ENCODE measurements at regions not wholly inside any gene's neighbourhood (a gene's known extent, or its start where the extent isn't known, plus 50 kb on each side); places are given as distances from the start of the nearest gene placed in this dataset.

DNA sequence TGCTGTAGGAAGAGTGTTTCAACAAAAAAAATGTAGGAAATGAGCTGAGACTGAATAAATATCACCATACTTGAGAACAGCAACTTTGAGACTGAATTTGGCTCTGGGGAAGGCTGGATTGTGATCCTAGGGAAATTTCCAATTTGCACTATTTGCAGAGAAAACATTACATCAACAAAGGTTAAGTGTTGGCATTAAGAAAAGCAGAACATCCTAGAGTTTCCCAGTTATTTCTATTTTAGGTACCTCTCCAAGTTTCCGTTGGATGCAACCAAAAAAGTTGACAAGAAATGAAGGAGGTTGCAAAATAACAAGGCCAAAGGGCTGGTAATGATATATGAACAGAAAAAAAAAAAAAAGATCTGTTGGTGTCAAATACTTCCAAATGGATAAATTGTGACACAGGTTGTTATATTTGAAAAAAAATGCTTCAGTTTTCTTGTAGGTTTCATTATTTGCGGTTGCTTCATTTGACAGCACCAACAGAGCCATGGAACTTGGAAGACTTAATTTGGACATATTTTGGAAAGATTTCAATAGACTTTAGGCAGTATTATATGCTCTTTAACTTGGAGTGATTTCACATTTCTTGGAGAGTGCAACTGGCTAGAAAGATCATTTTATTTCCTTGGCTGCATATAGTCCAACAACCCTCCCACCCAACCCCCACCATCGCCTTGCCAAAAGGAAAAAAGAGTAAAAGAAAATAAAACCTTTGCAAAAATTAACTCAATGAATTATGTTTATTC, 230.8 kb downstream of the ZNF608 start:
- TF ChIP-seq, protein P1, sequence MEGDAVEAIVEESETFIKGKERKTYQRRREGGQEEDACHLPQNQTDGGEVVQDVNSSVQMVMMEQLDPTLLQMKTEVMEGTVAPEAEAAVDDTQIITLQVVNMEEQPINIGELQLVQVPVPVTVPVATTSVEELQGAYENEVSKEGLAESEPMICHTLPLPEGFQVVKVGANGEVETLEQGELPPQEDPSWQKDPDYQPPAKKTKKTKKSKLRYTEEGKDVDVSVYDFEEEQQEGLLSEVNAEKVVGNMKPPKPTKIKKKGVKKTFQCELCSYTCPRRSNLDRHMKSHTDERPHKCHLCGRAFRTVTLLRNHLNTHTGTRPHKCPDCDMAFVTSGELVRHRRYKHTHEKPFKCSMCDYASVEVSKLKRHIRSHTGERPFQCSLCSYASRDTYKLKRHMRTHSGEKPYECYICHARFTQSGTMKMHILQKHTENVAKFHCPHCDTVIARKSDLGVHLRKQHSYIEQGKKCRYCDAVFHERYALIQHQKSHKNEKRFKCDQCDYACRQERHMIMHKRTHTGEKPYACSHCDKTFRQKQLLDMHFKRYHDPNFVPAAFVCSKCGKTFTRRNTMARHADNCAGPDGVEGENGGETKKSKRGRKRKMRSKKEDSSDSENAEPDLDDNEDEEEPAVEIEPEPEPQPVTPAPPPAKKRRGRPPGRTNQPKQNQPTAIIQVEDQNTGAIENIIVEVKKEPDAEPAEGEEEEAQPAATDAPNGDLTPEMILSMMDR (IDR thresholded peaks at IDR 0.05), result no peak
- TF ChIP-seq POLR2A (IDR thresholded peaks at IDR 0.05), result no peak
- no peaks in the 10 kb centered on the region for H3K27me3 ChIP-seq
- no peaks in the 10 kb centered on the region for H3K4me1 ChIP-seq
- intact Hi-C loops (cut with DNase I; ENCODE audit: low total_unique reads), result no loop called here
- 53 to 65% methylated on average over 3 of the region's 3 CpGs for WGBS, 2 donors
- H3K27ac ChIP-seq, result no peak overlapping the region
- no peaks in the 10 kb centered on the region for H3K36me3 ChIP-seq (ENCODE audit: low read depth, missing control alignments)
- no peak for DNase-seq
- no peaks in the 10 kb centered on the region for H3K9me3 ChIP-seq
- H3K4me3 ChIP-seq, result no peak overlapping the region

DNA sequence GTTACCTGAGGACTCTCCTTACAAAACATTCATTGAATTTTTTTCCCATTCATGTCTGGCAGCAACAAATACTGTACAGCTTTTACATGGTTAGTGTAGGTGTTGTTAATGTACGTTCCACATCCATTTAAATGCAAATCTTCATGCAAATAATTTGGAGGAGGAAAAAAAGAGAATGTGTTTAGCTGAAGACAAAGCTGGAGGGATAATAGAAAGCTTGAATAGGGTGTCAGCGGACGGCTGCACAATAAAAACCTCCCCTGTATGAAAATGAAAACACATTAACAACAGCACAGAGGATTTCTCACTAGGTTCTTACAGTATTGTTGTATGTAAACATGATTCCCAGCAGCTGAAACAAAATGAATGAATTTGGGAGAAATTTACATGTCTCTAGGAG, 231.5 kb downstream of the ZNF608 start:
- no peaks in the 10 kb centered on the region for H3K9me3 ChIP-seq
- H3K27me3 ChIP-seq, result no peaks in the 10 kb centered on the region
- H3K36me3 ChIP-seq (ENCODE audit: low read depth, missing control alignments), result no peaks in the 10 kb centered on the region
- no peak overlapping the region for H3K27ac ChIP-seq
- no peak overlapping the region for H3K4me3 ChIP-seq
- no peaks in the 10 kb centered on the region for H3K4me1 ChIP-seq
- TF ChIP-seq, protein P1 (IDR thresholded peaks at IDR 0.05), result no peak
- no peak for TF ChIP-seq POLR2A (IDR thresholded peaks at IDR 0.05)
- intact Hi-C loops (cut with DNase I; ENCODE audit: low total_unique reads), result no loop called here
- 96 to 100% methylated on average over 3 of the region's 3 CpGs for WGBS, 2 donors
- DNase-seq, result no peak

DNA sequence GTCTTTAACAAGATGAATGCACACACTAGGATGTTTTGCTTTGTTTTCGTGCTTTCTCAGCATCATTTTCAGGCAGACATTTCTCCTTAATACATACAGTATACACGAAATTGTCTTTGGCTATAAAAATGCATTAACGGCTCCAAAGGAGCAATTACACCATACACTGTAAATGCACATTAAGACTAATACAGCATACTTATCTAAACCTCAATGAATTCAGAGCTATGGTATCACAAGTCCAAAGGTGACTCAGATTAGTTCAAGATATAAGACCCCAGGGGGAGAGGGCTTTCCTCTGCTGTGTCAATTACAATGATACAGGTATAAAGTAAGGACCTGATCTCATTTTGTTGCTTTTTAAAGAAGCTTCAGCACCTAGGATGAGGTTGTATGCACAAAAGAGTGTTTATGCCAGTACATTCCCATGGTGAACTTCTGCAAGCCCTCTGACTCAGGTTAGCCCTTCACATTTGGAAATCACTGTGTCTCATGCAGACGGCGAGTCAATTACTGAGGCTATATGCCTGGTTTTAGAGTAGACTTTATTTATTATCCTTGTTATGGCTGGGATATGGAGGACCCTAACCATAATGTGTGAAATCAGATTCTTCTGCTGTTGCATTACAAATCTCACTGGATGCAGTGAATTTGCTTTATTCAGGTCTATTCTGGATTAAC, 233.3 kb downstream of the ZNF608 start:
- Histone ChIP-seq H3K4me3 (no peak overlapping the region), H3K4me1 (no peaks in the 10 kb centered on the region), H3K27ac (no peak overlapping the region), H3K27me3 (no peaks in the 10 kb centered on the region), H3K9me3 (no peaks in the 10 kb centered on the region), H3K36me3 (ENCODE audit: low read depth, missing control alignments) (no peaks in the 10 kb centered on the region)
- intact Hi-C loops (cut with DNase I; ENCODE audit: low total_unique reads), result no loop called here
- TF ChIP-seq POLR2A (IDR thresholded peaks at IDR 0.05), result no peak
- TF ChIP-seq, protein P1 (IDR thresholded peaks at IDR 0.05), result no peak
- WGBS, 2 donors, result 94 to 95% methylated on average over 5 of the region's 5 CpGs
- no peak for DNase-seq

DNA sequence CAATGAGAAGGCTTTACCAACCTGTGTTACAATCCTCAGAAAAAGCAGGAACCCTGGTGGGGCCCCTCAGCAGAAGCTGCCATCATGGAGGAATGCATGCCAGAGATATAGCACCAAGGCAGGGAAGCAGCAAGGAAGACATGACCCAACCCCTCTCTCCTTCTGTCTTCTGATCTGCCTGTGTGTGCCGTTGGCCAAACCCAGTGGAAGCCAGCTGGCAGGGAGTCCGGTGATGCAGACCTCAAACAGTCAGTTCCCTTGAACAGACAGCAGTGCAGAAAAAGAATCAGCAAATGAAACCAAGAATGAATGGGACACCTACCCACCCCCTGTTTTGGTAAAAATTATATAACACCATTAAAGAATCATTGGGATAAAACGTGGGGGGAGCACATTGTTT, 234.2 kb downstream of the ZNF608 start:
- WGBS, 2 donors, result 64 to 72% methylated on average over 3 of the region's 3 CpGs
- Histone ChIP-seq H3K9me3 (no peaks in the 10 kb centered on the region), H3K4me1 (no peaks in the 10 kb centered on the region), H3K27me3 (no peaks in the 10 kb centered on the region), H3K4me3 (no peak overlapping the region), H3K27ac (no peak overlapping the region), H3K36me3 (ENCODE audit: low read depth, missing control alignments) (no peaks in the 10 kb centered on the region)
- intact Hi-C loops (cut with DNase I; ENCODE audit: low total_unique reads), result no loop called here
- no peak for DNase-seq
- TF ChIP-seq POLR2A (IDR thresholded peaks at IDR 0.05), result no peak
- TF ChIP-seq, protein P1 (IDR thresholded peaks at IDR 0.05), result no peak

DNA sequence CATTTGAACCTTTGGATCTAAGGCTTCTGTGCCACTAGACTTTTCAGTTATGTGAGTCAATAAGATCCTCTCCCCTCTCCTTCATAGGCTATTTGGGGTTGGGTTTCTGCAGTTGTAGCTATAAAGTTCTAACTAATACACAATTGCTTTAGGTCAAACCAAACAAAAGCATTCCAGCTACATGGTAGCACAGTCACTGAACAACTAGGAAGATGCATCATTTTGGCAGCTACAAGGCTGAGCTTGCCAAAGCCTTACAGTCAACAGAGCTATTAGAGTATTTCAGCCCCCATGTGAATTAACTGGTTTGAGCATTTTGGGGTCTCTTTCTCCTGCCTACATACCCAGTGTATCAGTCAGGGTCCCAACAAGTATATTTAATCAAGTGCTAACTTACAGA, 234.6 kb downstream of the ZNF608 start:
- no peaks in the 10 kb centered on the region for H3K4me1 ChIP-seq
- no peaks in the 10 kb centered on the region for H3K27me3 ChIP-seq
- DNase-seq, result no peak
- H3K9me3 ChIP-seq, result no peaks in the 10 kb centered on the region
- no peak overlapping the region for H3K4me3 ChIP-seq
- H3K27ac ChIP-seq, result no peak overlapping the region
- intact Hi-C loops (cut with DNase I; ENCODE audit: low total_unique reads), result no loop called here
- TF ChIP-seq, protein P1 (IDR thresholded peaks at IDR 0.05), result no peak
- no peak for TF ChIP-seq POLR2A (IDR thresholded peaks at IDR 0.05)
- no peaks in the 10 kb centered on the region for H3K36me3 ChIP-seq (ENCODE audit: low read depth, missing control alignments)
